ENCODE measurements at regions not wholly inside any gene's neighbourhood (a gene's known extent, or its start where the extent isn't known, plus 50 kb on each side); places are given as distances from the start of the nearest gene placed in this dataset.

DNA sequence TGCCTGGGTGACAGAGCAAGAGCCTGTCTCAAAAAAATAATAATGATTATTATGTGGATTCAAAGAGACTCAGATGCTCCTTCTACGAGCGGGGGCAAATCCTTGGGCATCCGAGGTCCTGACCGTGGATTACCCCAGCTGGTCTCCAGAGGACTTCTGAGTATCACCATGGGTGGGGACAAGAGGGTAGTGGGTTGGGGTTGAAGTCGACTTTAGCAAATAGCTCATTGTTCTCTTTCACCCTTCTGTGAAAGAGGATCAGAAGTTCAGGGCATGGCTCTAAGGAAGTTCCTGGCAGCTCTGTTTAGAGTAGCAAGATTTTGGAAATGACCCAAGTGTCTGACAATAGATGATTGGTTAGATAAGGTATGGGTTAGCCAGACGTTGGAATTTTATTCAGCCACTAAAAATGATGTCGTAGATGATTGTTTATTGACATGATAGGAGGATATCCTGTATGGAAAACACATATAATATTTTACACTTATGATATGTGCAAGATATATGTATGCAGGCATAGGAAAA, 59.0 kb upstream of the SPRED2 start (continued):
- TF ChIP-seq TAF1 (IDR thresholded peaks at IDR 0.05; ENCODE audit: low read depth, low read length) (no peak), MAFK (IDR thresholded peaks at IDR 0.05; ENCODE audit: low read depth, low read length) (no peak), CBX8 (IDR thresholded peaks at IDR 0.05; ENCODE audit: borderline replicate concordance, low read depth, low read length) (no peak)
